Mesothelial cell of epicardium (in vitro differentiated cells): ENCODE measurements at regions not wholly inside any gene's neighbourhood (a gene's known extent, or its start where the extent isn't known, plus 50 kb on each side); places are given as distances from the start of the nearest gene placed in this dataset.

ENCODE experiments used
- DNase-seq, 2 experiments: peaks; one replicate each; pipeline ENCODE4 v3.0.0; 2021; ENCODE audit warnings: low spot score in 2 of 2; ENCODE audit not compliant: unreplicated experiment in 2 of 2
- H3K27ac Mint-ChIP-seq: 2 replicates; pipeline ENCODE4 v1.8.0; 2021; ENCODE audit warnings: mixed read lengths
- H3K27me3 Mint-ChIP-seq: 2 replicates; pipeline ENCODE4 v1.8.0; 2021; ENCODE audit warnings: low read depth, mixed read lengths
- H3K36me3 Mint-ChIP-seq: 2 replicates; pipeline ENCODE4 v1.8.0; 2021; ENCODE audit warnings: mixed read lengths
- H3K4me1 Mint-ChIP-seq: 2 replicates; pipeline ENCODE4 v1.8.0; 2021; ENCODE audit warnings: mixed read lengths
- H3K4me3 Mint-ChIP-seq: 2 replicates; pipeline ENCODE4 v1.8.0; 2021; ENCODE audit warnings: mild to moderate bottlenecking, moderate library complexity, mixed read lengths
- H3K9me3 Mint-ChIP-seq: 2 replicates; pipeline ENCODE4 v1.8.0; 2021; ENCODE audit warnings: mixed read lengths
- CTCF ChIP-seq: fragments of 200-600 bp; sonication (generic); IDR thresholded peaks from one replicate; pipeline ENCODE4 v1.5.0; 2021; ENCODE audit warnings: antibody characterized with exemption; ENCODE audit not compliant: unreplicated experiment

DNA sequence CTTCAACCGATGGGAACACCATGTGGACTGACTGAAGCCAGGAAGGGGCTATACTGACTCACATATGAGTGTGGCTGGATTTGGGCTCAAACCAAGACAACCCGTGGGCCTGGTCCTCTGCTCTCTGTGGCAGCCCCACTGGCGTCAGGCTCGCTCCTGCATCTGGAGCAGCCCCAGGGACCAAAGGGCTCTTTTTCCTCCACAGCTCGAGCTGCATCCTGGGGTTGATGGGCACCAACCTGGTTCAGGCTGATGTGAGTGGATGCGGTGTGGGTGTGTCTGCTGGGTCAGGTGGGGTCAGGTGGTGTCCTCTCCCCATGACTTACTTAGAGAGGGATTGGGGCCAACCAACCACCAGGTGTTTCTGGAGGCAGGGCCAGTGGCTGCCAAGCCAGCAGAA, 303.0 kb upstream of the AJAP1 start:
- Mint-ChIP-seq H3K9me3 (no peaks in the 10 kb centered on the region), H3K4me3 (no peak overlapping the region), H3K27ac (no peak overlapping the region), H3K27me3 (peaks cover 6% of the 10 kb centered on the region), H3K36me3 (no peaks in the 10 kb centered on the region), H3K4me1 (no peaks in the 10 kb centered on the region)
- DNase-seq = no peak
- TF ChIP-seq CTCF = no peak

GRCh38 chr1:4353090-4353856, 301.1 kb upstream of the AJAP1 start:
- Mint-ChIP-seq H3K27ac (no peak overlapping the region), H3K4me1 (no peaks in the 10 kb centered on the region), H3K27me3 (peaks cover 18% of the 10 kb centered on the region), H3K36me3 (no peaks in the 10 kb centered on the region), H3K9me3 (no peaks in the 10 kb centered on the region), H3K4me3 (no peak overlapping the region)
- DNase-seq = no peak
- no peak for TF ChIP-seq CTCF

GRCh38 chr1:4355839-4356238, 298.6 kb upstream of the AJAP1 start:
- no peaks in the 10 kb centered on the region for H3K9me3 Mint-ChIP-seq
- no peaks in the 10 kb centered on the region for H3K4me1 Mint-ChIP-seq
- H3K4me3 Mint-ChIP-seq = no peak overlapping the region
- no peak overlapping the region for H3K27ac Mint-ChIP-seq
- no peaks in the 10 kb centered on the region for H3K36me3 Mint-ChIP-seq
- H3K27me3 Mint-ChIP-seq = peaks cover 23% of the 10 kb centered on the region
- no peak for DNase-seq
- no peak for TF ChIP-seq CTCF

- H3K9me3 Mint-ChIP-seq = peaks cover 7% of the 10 kb centered on the region
- no peak for DNase-seq
- H3K36me3 Mint-ChIP-seq = no peaks in the 10 kb centered on the region
- H3K4me3 Mint-ChIP-seq = no peak overlapping the region
- no peaks in the 10 kb centered on the region for H3K4me1 Mint-ChIP-seq
- no peak overlapping the region for H3K27ac Mint-ChIP-seq
- no peak for TF ChIP-seq CTCF
- H3K27me3 Mint-ChIP-seq = peaks cover 13% of the 10 kb centered on the region
Measured at GRCh38 chr1:4362314-4363044, 291.9 kb upstream of the AJAP1 start.

DNA sequence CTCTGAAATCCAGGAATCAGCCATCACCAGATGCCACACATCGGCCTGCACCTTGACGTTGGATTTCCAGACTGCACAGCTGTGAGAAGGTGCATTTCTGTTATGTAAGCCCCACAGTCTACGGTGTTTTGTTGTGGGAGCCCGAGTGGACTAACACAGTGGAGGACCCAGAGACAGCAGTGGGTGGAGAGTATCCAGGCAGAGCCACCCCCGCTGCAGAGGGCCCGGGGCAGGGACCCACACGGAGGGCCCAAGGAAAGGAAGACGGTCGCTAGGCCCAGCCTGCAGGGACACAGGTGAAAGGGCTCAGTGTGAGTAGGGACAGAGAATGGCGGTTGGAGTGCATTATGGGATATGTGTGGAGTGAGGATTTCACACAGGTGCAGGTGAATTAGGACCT, 288.3 kb upstream of the AJAP1 start:
- TF ChIP-seq CTCF = no peak
- no peak overlapping the region for H3K27ac Mint-ChIP-seq

More for the DNA sequence above, 288.3 kb upstream of the AJAP1 start:
- peaks cover 3% of the 10 kb centered on the region for H3K27me3 Mint-ChIP-seq
- DNase-seq = no peak
- H3K9me3 Mint-ChIP-seq = peaks cover 7% of the 10 kb centered on the region
- no peaks in the 10 kb centered on the region for H3K4me1 Mint-ChIP-seq
- no peak overlapping the region for H3K4me3 Mint-ChIP-seq
- H3K36me3 Mint-ChIP-seq = no peaks in the 10 kb centered on the region
